LHCN-M2 (cell line): ENCODE measurements at regions not wholly inside any gene's neighbourhood (a gene's known extent, or its start where the extent isn't known, plus 50 kb on each side); places are given as distances from the start of the nearest gene placed in this dataset.
"Not testable (repeated sequence)": the region's sequence is repeated elsewhere in the genome, so short reads cannot be mapped to it uniquely, and the experiment has no call there.

Experiments used
- DNase-seq: peaks from one replicate; pipeline ENCODE4 v3.0.0-alpha.2; 2012; ENCODE audit warnings: low read depth

DNA sequence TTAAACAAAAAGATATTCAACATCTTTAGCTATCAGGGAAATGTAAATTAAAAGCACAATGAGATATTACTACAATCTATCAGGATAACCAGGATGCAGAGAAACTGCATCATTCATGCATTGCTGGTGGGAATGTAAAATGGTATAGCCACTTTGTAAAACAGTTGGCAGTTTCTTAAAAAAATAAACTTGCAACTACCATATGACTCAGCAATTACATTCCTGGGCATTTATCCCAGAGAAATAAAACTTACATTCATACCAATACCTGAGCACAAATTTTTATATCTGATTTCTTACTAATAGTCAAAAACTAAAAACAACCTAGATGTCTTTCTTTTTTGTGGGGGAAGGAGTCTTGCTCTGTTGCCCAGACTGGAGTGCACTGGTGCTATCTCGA lies 190.3 kb upstream of the TAB2 start:
- DNase-seq, result peak; percentile 61

DNA sequence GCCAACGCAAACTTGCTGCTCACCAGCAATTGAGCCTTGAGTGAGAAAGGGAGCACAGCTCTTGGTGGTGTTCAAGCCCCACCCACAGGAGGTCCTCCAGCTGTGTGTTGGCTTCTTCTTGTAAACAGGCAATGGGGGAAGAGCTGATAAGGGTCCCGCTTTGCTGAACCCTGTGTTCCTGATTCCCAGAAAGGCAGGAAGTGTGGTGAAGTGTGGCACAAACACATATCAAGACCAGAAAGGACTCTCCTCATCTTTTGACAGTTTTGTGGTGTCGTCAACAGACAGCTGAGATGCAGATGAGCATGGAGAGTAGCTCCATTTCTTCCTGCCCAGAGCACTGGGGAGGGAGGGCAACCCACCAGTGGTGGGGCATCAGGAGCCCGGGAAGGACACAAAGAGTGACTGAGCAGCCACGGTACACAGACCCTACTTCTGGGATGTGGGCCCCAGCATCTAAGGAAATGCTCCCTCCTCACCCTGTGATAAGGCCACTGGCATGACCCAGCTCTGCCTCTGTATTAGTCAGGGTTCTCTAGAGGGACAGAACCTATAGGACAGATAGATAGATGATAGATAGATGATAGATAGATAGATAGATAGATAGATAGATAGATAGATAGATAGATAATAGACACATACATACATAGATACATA lies 188.9 kb upstream of the TAB2 start:
- DNase-seq, result no peak

DNA sequence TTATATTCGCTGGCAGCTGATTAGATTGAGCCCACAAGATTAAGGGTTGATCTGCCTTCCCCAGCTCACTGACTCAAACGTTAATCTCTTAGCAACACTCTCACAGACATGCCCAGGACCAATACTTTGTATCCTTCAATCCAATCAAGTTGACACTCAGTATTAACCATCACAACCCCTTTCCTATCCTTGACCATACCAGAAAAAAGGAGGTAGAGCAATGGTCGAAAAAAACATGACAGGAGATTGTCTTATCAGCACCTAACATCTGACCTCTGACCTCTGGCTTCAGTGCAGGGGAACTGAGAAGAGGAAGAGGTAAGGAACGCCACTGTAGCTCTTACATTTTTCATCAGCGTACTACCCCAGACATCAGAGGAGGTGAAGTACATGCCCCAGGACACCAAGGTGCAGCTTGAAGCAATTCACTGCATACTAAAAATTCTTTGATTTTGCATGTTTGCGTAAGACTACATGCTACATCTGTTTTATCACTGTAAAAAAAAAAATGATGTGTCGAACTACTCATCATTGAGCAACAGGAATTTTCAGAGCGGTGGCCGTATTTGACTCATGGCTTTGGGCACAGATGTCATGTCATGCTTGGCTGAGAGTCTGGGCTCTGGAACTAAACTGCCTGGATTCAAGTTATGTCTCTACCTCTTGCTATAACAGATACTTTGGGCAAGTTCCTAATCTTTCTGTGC lies 188.0 kb upstream of the TAB2 start:
- DNase-seq, result peak; percentile 72

DNA sequence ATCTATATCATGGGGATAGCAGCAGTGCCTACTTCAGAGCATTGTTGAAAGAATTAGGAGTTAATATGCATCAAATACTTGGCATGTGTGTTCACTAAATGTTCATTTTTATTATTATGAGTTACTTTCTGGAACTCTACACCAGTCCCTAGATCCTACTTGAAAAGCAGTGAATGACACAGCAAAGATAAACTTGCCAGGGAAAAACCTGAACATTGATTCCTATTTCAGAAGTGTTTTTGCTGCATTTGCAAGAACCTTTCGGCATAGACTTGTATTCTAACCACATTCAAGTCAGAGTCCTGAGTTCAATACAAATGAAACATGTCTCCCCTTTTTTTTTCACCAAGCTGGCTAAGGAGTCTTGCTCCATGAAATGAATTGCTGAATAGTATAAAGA lies 187.4 kb upstream of the TAB2 start:
- DNase-seq, result no peak

DNA sequence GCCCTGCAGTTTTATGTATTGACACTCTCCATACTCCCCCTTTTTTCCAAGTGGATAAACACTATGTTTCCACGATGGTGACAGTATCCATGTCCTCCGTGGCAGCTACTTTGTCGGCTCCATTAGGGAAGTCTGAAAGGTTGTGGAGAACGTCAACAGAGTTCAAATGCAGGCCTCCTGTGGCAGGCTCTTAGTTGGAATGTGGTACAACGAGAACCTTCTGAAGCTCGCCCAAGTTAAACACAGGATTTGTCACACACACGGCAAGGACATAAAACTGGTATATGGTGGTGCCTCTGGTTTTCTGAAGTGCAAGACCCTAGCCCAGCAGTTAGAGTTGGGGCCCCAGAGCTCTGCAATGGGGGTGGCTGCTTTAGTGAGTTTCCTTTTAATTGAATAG lies 187.0 kb upstream of the TAB2 start:
- no peak for DNase-seq

DNA sequence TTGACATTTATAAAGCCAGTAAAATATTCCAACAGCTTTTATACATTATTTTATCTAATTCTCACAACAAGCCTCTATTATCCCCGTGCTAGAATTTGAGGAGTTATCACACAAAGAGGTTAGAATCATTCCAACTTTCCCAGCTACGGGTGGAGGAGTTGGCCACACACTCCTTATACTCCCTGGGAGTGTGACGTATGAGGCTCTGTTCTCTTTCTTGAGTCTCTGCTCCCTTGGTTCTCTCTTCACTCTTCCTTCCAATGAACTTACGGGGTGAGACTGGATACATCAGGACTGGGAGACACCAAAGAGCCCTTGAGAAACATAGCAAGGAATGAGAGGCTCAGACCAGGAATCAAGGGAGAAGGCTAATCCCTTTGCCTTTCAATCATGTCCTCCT lies 185.6 kb upstream of the TAB2 start:
- DNase-seq, result no peak

DNA sequence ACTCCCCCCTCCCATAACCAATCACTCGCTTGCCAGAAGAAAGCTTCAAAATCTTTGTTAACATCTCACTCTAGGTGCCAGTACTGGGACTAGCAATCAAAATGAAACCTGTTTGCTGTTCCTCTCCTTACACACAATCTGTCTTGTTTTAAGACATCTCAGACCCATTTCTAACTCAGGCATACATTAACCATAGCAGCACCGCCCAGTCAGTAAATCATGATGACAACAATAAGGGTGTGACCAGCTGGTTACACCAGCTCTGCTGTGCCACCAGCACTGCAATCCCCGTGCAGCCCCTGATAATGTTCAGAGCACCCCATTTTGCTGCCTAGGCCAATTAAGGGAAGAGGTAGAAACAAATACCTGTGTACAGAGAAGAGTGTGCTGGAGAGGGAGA lies 185.2 kb upstream of the TAB2 start:
- DNase-seq, result no peak

DNA sequence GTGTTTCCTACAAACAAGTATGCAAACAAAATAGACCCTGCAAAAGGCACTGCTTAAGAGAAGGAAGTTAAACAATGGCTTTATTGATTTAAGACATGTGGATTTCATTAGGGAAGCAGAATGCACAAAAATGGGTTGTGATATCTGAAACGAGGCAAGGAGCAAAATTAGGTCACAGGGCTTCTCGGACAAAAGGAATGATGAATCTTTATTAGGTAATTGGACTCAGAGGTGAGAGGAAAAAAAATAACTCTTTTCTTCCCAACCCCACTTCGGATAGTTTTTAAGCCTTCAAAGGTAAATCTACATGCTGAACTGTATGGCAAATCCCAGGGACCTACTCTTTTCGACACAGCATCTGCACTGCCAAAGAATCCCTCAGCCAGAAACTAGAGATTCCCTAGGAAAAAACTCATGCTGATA lies 183.0 kb upstream of the TAB2 start:
- no peak for DNase-seq

DNA sequence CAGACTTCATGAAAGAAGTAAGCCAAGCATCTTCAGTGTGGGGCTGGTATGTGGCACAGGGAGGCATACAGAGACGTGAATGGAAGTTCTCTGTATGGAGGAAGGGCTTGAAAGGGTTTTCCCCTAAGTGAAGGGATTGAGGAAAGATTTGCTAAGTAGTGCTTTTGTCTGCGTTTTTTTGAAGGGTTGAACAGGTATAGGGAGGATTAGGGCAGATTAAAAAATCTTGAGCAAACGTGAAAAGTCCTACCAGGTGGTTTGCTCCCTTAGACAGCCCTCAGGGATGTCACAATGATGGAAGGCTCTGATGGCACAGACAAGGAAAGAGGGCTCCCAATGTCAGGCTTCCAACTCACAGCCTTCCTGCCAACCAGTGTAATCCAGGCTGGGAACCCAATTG lies 181.7 kb upstream of the TAB2 start:
- no peak for DNase-seq

DNA sequence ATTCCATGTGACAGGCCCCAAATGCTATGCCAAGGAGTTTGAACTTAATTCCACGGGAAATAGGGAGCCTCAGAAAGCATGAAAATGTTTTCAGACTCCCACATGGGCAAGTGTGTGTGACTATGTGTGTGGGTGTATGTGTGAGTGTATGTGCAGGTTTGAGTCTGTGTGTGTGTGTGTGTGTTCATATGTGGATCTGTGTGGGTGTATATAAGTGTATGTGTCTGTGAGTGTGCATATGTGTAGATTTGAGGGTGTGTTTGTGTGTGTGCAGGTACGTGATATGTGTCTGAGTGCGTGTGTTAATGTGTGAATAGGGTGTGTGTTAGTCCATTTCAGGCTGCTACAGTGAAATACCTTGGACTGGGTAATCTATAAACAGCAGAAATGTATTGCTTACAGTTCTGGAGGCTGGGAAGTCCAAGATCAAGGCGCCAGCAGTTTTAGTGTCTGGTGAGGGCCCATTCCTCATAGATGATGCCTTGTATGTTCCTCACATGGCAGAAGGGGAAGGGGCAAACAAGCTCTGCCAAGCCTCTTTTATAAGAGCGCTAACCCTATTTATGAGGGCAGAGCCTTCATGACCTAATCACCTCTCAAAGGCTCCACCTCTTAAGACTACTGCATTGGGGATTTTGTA lies 181.1 kb upstream of the TAB2 start:
- DNase-seq, result no peak

DNA sequence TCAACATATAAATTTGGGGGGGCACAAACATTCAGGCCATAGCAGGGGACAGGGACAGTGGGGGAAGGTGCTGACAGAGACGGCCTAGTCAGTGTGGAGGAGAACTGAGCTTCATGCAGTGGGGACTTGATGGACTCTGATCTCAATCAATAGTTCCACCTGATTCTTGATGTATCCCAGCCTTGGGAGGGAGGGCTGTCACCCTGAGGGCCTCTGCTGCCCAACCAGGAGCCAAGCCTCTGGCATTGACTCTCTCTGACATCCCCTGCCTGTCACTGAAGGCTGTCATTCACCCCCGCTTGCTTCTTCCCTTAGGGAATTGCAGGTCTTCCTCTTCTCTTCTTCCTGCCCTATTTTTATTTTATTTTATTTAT lies 180.6 kb upstream of the TAB2 start:
- no peak for DNase-seq

DNA sequence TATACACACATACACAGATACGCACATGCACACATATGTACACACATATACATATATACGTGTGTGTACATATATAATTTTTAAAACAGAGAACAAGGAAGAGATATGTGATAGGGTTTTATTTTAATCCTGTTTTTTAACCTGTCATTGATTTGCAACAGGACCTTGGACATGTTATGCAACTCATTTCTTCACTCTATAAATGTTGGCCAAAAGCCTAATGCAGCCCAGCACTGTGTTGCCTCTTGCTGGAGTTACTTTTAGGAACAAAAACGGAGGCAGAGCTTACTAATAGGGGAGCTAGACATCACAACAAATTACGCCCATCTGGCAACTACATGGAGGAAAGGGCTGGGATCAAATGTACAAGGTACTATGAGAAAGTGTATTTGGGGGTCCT lies 179.9 kb upstream of the TAB2 start:
- DNase-seq, result no peak

DNA sequence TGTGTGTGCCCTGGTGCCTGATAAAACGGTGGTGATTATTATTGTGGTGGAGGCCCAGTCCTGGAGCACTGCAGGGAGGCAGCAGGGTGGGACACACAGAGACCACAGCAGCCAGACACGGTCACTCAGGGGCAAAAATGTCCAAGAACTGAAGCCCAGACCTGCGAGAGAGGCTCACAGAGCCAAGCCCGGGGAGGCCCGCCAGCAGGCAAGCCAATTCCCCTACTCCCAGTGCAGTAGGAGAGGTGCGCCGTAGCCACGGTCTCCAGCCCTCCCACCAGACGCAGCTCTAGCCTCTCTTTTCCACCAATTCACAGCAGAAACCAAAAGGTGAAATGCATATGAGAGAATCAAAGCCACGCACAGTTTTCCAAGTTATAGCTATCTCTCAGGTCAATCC lies 179.4 kb upstream of the TAB2 start:
- no peak for DNase-seq

DNA sequence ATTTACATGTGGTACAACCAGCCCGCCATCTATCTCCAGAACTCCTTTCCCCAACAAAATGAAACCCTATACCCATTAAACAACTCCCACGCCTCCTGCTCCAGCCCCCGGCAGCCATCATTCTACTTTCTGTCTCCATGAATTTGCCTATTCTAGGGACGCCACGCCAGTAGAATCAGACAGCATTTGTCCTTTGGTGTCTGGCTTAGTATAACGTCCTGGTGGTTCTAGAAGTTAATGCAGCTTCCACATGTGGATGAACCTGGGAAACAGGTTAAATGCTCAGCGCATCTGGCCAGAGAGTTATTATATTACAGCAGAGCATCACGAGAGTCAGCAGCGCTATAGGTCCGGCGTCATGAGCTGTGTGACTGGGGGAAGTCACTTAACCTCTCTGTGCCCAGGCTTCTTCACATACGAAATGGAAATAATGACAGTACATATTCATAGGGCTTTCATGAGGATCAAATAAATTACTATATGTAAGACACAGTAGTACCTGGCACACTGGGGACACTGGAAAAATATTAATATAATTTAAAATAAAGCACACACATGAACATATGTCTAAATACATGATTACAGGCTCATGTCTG lies 178.7 kb upstream of the TAB2 start:
- no peak for DNase-seq

DNA sequence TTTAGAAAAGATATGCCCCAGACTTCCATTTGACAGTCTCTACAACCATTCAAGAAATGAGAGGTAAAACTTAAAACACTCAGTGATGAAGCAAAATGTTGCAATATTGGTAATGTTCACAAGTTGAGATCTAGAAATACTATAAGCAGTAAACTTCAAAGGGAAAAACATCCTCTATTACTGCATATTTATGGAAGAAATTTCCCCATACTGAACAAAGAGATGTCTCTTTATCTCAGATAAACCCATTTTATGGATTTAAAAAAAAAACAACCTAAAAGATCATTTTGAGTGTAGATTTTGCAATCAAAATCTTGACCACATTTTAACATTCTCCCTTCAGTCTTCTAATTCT lies 177.8 kb upstream of the TAB2 start:
- no peak for DNase-seq

DNA sequence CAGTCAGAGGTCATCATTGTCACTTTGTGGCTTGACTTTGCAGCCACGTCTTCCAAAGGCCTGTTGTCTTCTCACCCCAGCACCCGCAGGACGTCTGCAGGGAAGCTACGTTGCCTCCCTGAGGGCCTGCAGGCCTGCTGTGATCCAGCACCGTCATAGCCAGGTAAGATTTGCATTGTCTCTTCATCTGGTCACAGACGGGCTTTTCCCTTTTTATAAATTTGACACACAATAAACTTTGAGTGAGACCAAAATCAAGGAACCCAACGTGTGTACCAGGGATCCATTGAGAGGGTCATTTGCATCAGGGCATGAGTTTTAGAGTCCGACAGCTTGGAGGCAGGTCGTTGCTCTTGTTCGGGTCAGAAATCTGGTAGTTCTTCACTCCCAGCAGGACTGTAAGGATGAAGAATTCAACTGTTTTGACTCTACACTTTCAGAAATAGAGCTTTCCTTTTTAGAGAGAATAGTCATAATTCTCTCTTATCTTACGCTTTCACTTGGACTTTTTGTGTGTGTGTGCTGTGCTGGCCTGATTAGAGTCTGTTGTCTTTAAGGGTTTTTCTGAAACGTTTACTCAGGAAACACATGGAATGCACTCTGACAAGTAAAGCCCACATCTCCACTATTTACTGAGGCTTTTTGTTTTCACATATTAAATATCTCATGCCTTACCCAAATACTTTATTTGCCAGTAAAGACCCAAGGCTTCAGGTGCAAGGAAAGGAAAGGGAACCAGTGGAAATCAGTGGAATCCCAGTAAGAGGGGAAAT lies 177.2 kb upstream of the TAB2 start:
- DNase-seq, result no peak

DNA sequence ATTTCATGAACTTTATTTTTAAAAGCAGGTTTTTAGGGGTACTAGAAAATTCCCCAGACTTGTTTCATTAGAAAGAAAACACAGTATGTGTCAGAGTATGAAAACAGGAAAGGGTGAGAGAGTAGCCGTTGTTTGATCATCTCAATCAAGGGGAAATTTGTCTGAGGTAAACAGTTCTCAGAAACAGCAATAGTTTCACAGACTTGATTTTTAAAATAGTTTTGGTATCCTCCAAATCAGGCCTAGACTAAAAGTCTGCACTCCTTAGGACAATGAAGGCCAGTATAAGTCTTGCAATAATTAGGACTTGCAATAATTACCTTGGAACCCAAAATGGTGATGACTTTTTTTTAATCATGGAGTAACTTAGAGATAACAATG lies 176.6 kb upstream of the TAB2 start:
- no peak for DNase-seq

DNA sequence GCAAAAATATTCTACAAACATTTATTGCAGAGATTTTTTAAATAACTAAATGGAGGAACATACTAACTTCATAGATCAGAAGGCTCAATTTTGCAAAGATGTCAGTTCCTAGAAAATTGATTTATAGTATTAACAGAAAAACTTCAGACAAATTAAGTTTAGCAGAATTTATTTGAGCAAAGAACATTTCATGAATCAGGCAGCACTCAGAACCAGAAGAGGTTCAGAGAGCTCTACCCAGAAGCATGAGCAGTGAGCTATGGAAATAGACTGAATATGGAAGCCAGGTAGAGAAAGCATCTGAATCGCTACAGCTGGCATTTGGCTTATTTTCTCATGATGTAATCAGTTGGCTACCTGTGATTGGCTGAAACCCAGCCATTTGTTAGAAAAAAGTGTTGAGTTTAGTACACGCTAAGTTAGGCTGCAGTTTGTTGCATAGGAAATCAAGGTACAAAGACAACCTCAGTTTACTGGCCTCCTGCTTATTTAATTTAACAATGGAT lies 174.5 kb upstream of the TAB2 start:
- no peak for DNase-seq

DNA sequence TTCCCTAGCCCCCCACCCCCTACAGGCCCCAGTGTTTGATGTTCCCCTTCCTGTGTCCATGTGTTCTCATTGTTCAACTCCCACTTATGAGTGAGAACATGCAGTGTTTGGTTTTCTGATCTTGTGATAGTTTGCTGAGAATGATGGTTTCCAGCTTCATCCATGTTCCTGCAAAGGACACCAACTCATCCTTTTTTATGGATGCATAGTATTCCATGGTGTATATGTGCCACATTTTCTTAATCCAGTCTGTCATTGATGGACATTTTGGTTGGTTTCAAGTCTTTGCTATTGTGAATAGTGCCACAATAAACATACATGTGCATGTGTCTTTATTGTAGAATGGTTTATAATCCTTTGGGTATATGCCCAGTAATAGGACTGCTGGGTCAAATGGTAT lies 171.7 kb upstream of the TAB2 start:
- not testable (repeated sequence) for DNase-seq

DNA sequence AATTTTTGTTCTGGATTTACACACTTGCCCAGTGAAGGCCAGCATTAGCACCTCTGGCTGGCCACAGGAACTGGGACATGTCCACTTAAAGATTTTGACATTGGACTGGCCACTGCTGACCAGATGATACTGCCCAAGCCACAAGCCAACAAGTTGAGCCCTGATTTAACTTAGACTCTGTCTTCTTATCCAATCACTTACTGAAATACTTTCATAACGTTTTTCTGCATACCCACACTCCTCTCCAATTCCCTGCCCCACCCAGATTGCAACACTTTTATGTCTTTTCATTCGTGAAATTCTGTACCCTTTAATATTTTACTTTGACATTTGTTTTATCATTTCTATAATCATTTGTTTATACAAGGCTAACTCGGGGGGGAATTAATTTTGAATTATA lies 170.3 kb upstream of the TAB2 start:
- no peak for DNase-seq

DNA sequence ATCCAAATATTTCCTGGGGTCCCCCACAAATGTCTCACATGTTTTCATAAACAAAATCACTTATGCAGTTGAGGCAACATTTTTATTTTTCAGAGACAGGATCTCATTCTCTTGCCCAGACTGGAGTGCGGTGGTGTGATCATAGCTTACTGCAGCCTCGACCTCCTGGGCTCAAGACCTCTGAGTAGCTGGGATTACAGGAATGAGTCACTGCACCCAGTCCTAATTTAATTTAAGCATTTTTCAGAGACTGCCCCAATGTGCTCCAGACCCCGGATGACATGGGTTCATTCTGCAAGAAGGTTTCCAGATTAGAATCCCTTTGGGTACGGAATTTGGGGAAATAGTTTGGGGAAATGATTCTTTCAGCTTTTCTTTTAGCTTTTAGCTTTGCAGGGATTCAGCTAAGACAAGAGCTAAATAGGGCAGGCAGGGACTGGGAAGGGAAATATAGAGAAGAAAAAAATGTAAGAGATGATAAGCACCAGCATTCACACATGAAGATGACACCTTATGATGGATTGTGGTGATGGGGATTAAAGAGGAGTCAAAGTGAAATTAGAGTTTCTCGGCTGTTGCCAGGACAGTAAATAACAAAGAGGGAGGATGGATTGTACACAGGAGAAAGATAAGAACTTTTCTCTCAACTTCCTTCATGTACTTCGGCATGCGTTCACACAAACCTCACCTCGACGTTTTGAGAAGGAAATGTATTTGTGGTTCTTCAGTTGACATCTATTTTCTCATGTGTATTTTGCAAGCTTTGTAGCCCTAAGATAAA lies 169.4 kb upstream of the TAB2 start:
- DNase-seq, result no peak
